H1 (cell line): ENCODE measurements at regions not wholly inside any gene's neighbourhood (a gene's known extent, or its start where the extent isn't known, plus 50 kb on each side); places are given as distances from the start of the nearest gene placed in this dataset.

ENCODE experiments used
- CTCF ChIA-PET: fragments of 300-600 bp; sonication (Branson Sonifier 250); formaldehyde crosslinking; loops from one replicate; lab custom pipeline; 2021; ENCODE audit not compliant: partially characterized antibody; lab: Charles Lee
- POLR2A ChIA-PET: fragments of 300-600 bp; sonication (Branson Sonifier 250); formaldehyde crosslinking; loops from one replicate; lab custom pipeline; 2021; ENCODE audit warnings: inconsistent platforms; ENCODE audit not compliant: partially characterized antibody; lab: Charles Lee
- DNase-seq, 2 experiments: peaks; one replicate each; pipeline versions ENCODE4 v3.0.0 to v3.0.0-alpha.2; 2010 to 2022; ENCODE audit warnings: low spot score in 2 of 2, low read depth in 1 of 2, mixed read lengths in 1 of 2
- FAIRE-seq: peaks from 2 replicates; lab custom pipeline; 2011; peaks lifted over from hg19 to GRCh38; lab: Jason Lieb, UNC
- H2AFZ ChIP-seq: 2 replicates; pipeline ENCODE4 v1.8.1; 2012; ENCODE audit warnings: low read length, inconsistent platforms
- H2AK5ac ChIP-seq: 2 replicates; pipeline ENCODE4 v1.6.1; 2013; ENCODE audit warnings: low read depth, low read length
- H2BK120ac ChIP-seq: replicated peaks from 2 replicates; pipeline ENCODE3; 2013; ENCODE audit warnings: low read depth, low read length, inconsistent platforms
- H2BK12ac ChIP-seq: 2 replicates; pipeline ENCODE4 v1.6.1; 2013; ENCODE audit warnings: low read depth, low read length
- H2BK15ac ChIP-seq: 2 replicates; pipeline ENCODE4 v1.6.1; 2013; ENCODE audit warnings: low read length
- H2BK20ac ChIP-seq: 2 replicates; pipeline ENCODE4 v1.6.1; 2013; ENCODE audit warnings: low read length
- H2BK5ac ChIP-seq: 2 replicates; pipeline ENCODE4 v1.6.1; 2013; ENCODE audit warnings: low read depth, low read length
- H3K14ac ChIP-seq: 2 replicates; pipeline ENCODE4 v1.6.1; 2013; ENCODE audit warnings: inconsistent platforms; ENCODE audit not compliant: insufficient read length
- H3K18ac ChIP-seq: 2 replicates; pipeline ENCODE4 v1.6.1; 2013; ENCODE audit warnings: low read length; ENCODE audit errors: extremely low read depth
- H3K23ac ChIP-seq: 2 replicates; pipeline ENCODE4 v1.6.1; 2013; ENCODE audit warnings: inconsistent platforms; ENCODE audit not compliant: insufficient read length
- H3K23me2 ChIP-seq: 2 replicates; pipeline ENCODE4 v1.6.1; 2013; ENCODE audit warnings: low read depth, low read length
- H3K27ac ChIP-seq: 2 replicates; pipeline ENCODE4 v1.6.1; 2011; ENCODE audit warnings: low read depth, low read length, inconsistent platforms
- H3K27me3 ChIP-seq, 4 experiments: replicated peaks in 1 of 4; 1 replicate in 1 of 4; 2 replicates in 3 of 4; pipeline versions ENCODE4 v1.6.1 to v1.8.1; 2011 to 2013; ENCODE audit warnings: low read length in 3 of 4, mild to moderate bottlenecking in 3 of 4, inconsistent platforms in 2 of 4, mixed read lengths in 2 of 4, moderate library complexity in 1 of 4; ENCODE audit not compliant: control insufficient read depth in 3 of 4, insufficient read depth in 3 of 4; ENCODE audit errors: extremely low read depth in 1 of 4
- H3K36me3 ChIP-seq, 4 experiments: 2 replicates each; pipeline versions ENCODE4 v1.6.1 to v1.8.1; 2011 to 2013; ENCODE audit warnings: mild to moderate bottlenecking in 4 of 4, low read length in 3 of 4, moderate library complexity in 2 of 4, control low read depth in 1 of 4, inconsistent platforms in 1 of 4; ENCODE audit not compliant: insufficient read depth in 4 of 4, control insufficient read depth in 2 of 4
- H3K4ac ChIP-seq: replicated peaks from 2 replicates; pipeline ENCODE3; 2013; ENCODE audit warnings: low read length, low read depth, mixed read lengths, inconsistent platforms; ENCODE audit not compliant: insufficient read length
- H3K4me1 ChIP-seq, 4 experiments: replicated peaks in 1 of 4; 1 replicate in 1 of 4; 2 replicates in 3 of 4; pipeline versions ENCODE4 v1.6.1 to v1.8.1; 2011 to 2013; ENCODE audit warnings: low read length in 3 of 4, inconsistent platforms in 2 of 4, mixed read lengths in 1 of 4; ENCODE audit not compliant: insufficient read depth in 4 of 4, control insufficient read depth in 3 of 4
- H3K4me2 ChIP-seq, 2 experiments: 2 replicates each; pipeline versions ENCODE4 v1.6.1 to v1.8.1; 2011 to 2013; ENCODE audit warnings: low read depth in 2 of 2, low read length in 2 of 2, control low read depth in 1 of 2, inconsistent platforms in 1 of 2, mild to moderate bottlenecking in 1 of 2; ENCODE audit not compliant: insufficient read depth in 1 of 2
- H3K4me3 ChIP-seq, 4 experiments: fragments of 200-600, 300-600 bp in 1 of 4; sonication (generic), shearing (Covaris generic), sonication (Bioruptor Twin) in 1 of 4; 2 replicates each; pipeline versions ENCODE4 v1.5.1 to v1.8.1; 2011 to 2016; ENCODE audit warnings: low read length in 4 of 4, low read depth in 3 of 4, control low read depth in 2 of 4, inconsistent platforms in 2 of 4, mild to moderate bottlenecking in 2 of 4, mixed read lengths in 1 of 4, moderate library complexity in 1 of 4; ENCODE audit not compliant: insufficient read depth in 2 of 4; ENCODE audit errors: extremely low read depth in 1 of 4
- H3K56ac ChIP-seq: replicated peaks from 2 replicates; pipeline ENCODE3; 2013; ENCODE audit warnings: low read depth, mild to moderate bottlenecking, mixed read lengths, low read length, inconsistent platforms; ENCODE audit not compliant: insufficient read length
- H3K79me1 ChIP-seq: 2 replicates; pipeline ENCODE4 v1.6.1; 2013; ENCODE audit warnings: low read depth, low read length, control low read depth
- H3K79me2 ChIP-seq, 2 experiments: 2 replicates each; pipeline versions ENCODE4 v1.6.1 to v1.8.1; 2012 to 2013; ENCODE audit warnings: low read length in 2 of 2, mild to moderate bottlenecking in 2 of 2, inconsistent platforms in 1 of 2; ENCODE audit not compliant: insufficient read depth in 2 of 2, control insufficient read depth in 1 of 2
- H3K9ac ChIP-seq, 4 experiments: replicated peaks in 1 of 4; 1 replicate in 1 of 4; 2 replicates in 3 of 4; pipeline versions ENCODE4 v1.6.1 to v1.8.1; 2011 to 2013; ENCODE audit warnings: low read depth in 3 of 4, low read length in 3 of 4, control low read depth in 2 of 4, mild to moderate bottlenecking in 2 of 4, moderate library complexity in 2 of 4, inconsistent platforms in 1 of 4; ENCODE audit errors: extremely low read depth in 1 of 4
- H3K9me3 ChIP-seq, 2 experiments: 2 replicates each; pipeline versions ENCODE4 v1.6.1 to v1.8.1; 2012 to 2013; ENCODE audit warnings: mild to moderate bottlenecking in 2 of 2, moderate library complexity in 2 of 2, control low read depth in 1 of 2, inconsistent platforms in 1 of 2, low read depth in 1 of 2, low read length in 1 of 2, mixed read lengths in 1 of 2; ENCODE audit not compliant: insufficient read depth in 2 of 2
- H4K20me1 ChIP-seq, 2 experiments: replicated peaks in 1 of 2; 2 replicates each; pipeline versions ENCODE3 to v1.8.1; 2011 to 2013; ENCODE audit warnings: inconsistent platforms in 2 of 2, low read length in 2 of 2, mild to moderate bottlenecking in 1 of 2; ENCODE audit not compliant: insufficient read depth in 2 of 2, control insufficient read depth in 1 of 2
- H4K5ac ChIP-seq: 2 replicates; pipeline ENCODE4 v1.6.1; 2013; ENCODE audit warnings: low read length, low read depth, mixed read lengths, inconsistent platforms; ENCODE audit not compliant: insufficient read length
- H4K8ac ChIP-seq: 2 replicates; pipeline ENCODE4 v1.8.0; 2013; ENCODE audit warnings: mild to moderate bottlenecking, moderate library complexity, low read length, inconsistent platforms; ENCODE audit not compliant: insufficient read depth; ENCODE audit errors: extremely low read depth
- H4K91ac ChIP-seq: replicated peaks from 2 replicates; pipeline ENCODE3; 2013; ENCODE audit warnings: low read length, mixed read lengths, inconsistent platforms; ENCODE audit not compliant: insufficient read length
- GTF2F1 ChIP-seq: IDR thresholded peaks from 2 replicates; pipeline ENCODE4 v1.6.1; 2012; ENCODE audit warnings: low read depth, low read length, improper control_type of control experiment, borderline replicate concordance
- KDM1A ChIP-seq: fragments of 200-600, 300-600 bp; sonication (generic); IDR thresholded peaks from 2 replicates; pipeline ENCODE4 v1.7.1; 2016; ENCODE audit warnings: mild to moderate bottlenecking, low read length, borderline replicate concordance
- POLR2AphosphoS5 ChIP-seq: IDR thresholded peaks from 2 replicates; pipeline ENCODE4 v1.6.1; 2011; ENCODE audit warnings: low read depth, low read length
- RNF2 ChIP-seq: fragments of 200-900, 300-1000 bp; sonication (generic); IDR thresholded peaks from 2 replicates; pipeline ENCODE4 v1.7.1; 2016; ENCODE audit warnings: borderline replicate concordance, low read depth, mild to moderate bottlenecking, antibody characterized with exemption, low read length; ENCODE audit not compliant: poor library complexity, severe bottlenecking; ENCODE audit errors: missing control alignments
- TBP ChIP-seq: IDR thresholded peaks from 2 replicates; pipeline ENCODE4 v1.6.1; 2011; ENCODE audit warnings: low read depth, low read length, improper control_type of control experiment
- WGBS, 2 experiments: shearing (Covaris generic) in 1 of 2; methylation state at CpG; one replicate each; pipeline versions ENCODE4 v1.1.6 to v1.1.7; 2013 to 2015; ENCODE audit warnings: low lambda C conversion rate in 2 of 2, mixed read lengths in 2 of 2, inconsistent platforms in 1 of 2, low coverage in 1 of 2, missing lambda C conversion rate in 1 of 2; ENCODE audit not compliant: insufficient replicate concordance in 2 of 2, insufficient coverage in 1 of 2, insufficient read length in 1 of 2; ENCODE audit errors: extremely low coverage in 1 of 2, missing lambda C conversion rate in 1 of 2; 5-methylcytosine and 5-hydroxymethylcytosine counted together

GRCh38 chr7:125567686-125568085 lies 638.1 kb upstream of the POT1 start:
- H3K4me1 ChIP-seq: no peaks in the 10 kb centered on the region; a peak in 1 of 7 replicates
- H2BK5ac ChIP-seq: no peak overlapping the region
- H4K8ac ChIP-seq: no peak overlapping the region
- H3K4ac ChIP-seq: no peak overlapping the region
- no peak overlapping the region for H2AK5ac ChIP-seq
- no peak overlapping the region for H3K9ac ChIP-seq
- H4K91ac ChIP-seq: no peak overlapping the region
- H3K14ac ChIP-seq: no peak overlapping the region
- no peak overlapping the region for H3K27ac ChIP-seq
- no peak overlapping the region for H3K4me2 ChIP-seq
- H3K23me2 ChIP-seq: no peaks in the 10 kb centered on the region
- POLR2A ChIA-PET: no interaction called here
- no peak overlapping the region for H2BK20ac ChIP-seq
- DNase-seq (no peak), FAIRE-seq (no peak)
- H4K5ac ChIP-seq: no peak overlapping the region
- TF ChIP-seq RNF2: no peak
- no peak for TF ChIP-seq POLR2AphosphoS5
- TF ChIP-seq KDM1A: no peak
- TF ChIP-seq TBP: no peak
- no peak for TF ChIP-seq GTF2F1
- H3K27me3 ChIP-seq: no peaks in the 10 kb centered on the region
- H4K20me1 ChIP-seq: no peaks in the 10 kb centered on the region
- no peak overlapping the region for H3K18ac ChIP-seq
- H3K79me2 ChIP-seq: no peaks in the 10 kb centered on the region
- H3K23ac ChIP-seq: no peak overlapping the region
- H3K9me3 ChIP-seq: no peaks in the 10 kb centered on the region
- no peak overlapping the region for H2BK12ac ChIP-seq
- H3K4me3 ChIP-seq: no peak overlapping the region
- H2BK120ac ChIP-seq: no peak overlapping the region
- H3K79me1 ChIP-seq: no peaks in the 10 kb centered on the region
- 97% methylated on average over 2 of the region's 2 CpGs; no CpG with 5 or more reads in 1 of the 2 experiments for WGBS, 2 experiments
- CTCF ChIA-PET: no interaction called here
- H2AFZ ChIP-seq: no peak overlapping the region
- no peak overlapping the region for H2BK15ac ChIP-seq
- no peaks in the 10 kb centered on the region for H3K36me3 ChIP-seq
- H3K56ac ChIP-seq: no peak overlapping the region
